Lower leg skin (tissue), 4 donors: ENCODE measurements at regions not wholly inside any gene's neighbourhood (a gene's known extent, or its start where the extent isn't known, plus 50 kb on each side); places are given as distances from the start of the nearest gene placed in this dataset.

Experiments used
- DNase-seq, 2 donors: peaks; one replicate each; pipeline ENCODE4 v3.0.0-alpha.2; 2019; ENCODE audit warnings: low spot score in 2 of 2
- H3K4me3 ChIP-seq: fragments of 200-600 bp; sonication (generic); 2 replicates; pipeline ENCODE4 v1.5.1; 2017; ENCODE audit warnings: mild to moderate bottlenecking, low read depth; ENCODE audit not compliant: poor library complexity, severe bottlenecking
- POLR2A ChIP-seq, 2 donors: fragments of 450-650 bp; IDR thresholded peaks; one replicate each; pipeline ENCODE4 v1.6.1; 2016 to 2017; ENCODE audit warnings: antibody characterized with exemption in 2 of 2, mild to moderate bottlenecking in 1 of 2, moderate library complexity in 1 of 2
- WGBS, 2 donors: methylation state at CpG; one replicate each; pipeline ENCODE4 v1.1.5; 2018; 5-methylcytosine and 5-hydroxymethylcytosine counted together
- intact Hi-C: fragments of 100-400 bp; cut with DNase I; formaldehyde crosslinking; loops from one replicate; pipeline ENCODE4 v1.15.0; 2023; ENCODE audit warnings: low total_unique reads
- TF ChIP-seq, protein P1 (sequence below), 3 donors: fragments of 450-650 bp; IDR thresholded peaks; one replicate each; pipeline ENCODE4 v1.5.1; 2016; ENCODE audit warnings: antibody characterized with exemption in 3 of 3, mild to moderate bottlenecking in 3 of 3, moderate library complexity in 2 of 3

DNA sequence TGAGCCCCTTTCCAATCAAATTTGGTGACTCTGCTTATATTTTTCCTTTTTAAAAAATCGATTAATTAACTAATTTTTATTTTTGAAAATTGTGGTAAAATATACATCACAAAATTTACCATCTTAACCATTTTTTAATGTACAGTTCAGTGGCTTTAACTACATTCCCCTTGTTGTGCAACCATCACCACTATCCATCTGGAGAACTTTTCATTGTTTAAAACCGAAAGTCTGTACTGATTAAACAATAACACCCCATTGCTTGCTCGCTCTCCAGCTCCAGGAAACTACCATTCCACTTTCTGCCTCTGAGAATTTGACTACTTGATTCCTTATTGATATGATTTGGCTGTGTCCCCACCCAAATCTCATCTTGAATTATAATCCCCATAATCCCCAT is 283.4 kb downstream of the C12orf75 start:
- intact Hi-C loops, result no loop called here
- no peak for DNase-seq
- no peak overlapping the region for H3K4me3 ChIP-seq
- TF ChIP-seq, protein P1, sequence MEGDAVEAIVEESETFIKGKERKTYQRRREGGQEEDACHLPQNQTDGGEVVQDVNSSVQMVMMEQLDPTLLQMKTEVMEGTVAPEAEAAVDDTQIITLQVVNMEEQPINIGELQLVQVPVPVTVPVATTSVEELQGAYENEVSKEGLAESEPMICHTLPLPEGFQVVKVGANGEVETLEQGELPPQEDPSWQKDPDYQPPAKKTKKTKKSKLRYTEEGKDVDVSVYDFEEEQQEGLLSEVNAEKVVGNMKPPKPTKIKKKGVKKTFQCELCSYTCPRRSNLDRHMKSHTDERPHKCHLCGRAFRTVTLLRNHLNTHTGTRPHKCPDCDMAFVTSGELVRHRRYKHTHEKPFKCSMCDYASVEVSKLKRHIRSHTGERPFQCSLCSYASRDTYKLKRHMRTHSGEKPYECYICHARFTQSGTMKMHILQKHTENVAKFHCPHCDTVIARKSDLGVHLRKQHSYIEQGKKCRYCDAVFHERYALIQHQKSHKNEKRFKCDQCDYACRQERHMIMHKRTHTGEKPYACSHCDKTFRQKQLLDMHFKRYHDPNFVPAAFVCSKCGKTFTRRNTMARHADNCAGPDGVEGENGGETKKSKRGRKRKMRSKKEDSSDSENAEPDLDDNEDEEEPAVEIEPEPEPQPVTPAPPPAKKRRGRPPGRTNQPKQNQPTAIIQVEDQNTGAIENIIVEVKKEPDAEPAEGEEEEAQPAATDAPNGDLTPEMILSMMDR (IDR thresholded peaks at IDR 0.05), result no peak
- no peak for TF ChIP-seq POLR2A (IDR thresholded peaks at IDR 0.05)
- 78 to 89% methylated on average over 3 of the region's 3 CpGs for WGBS, 2 donors

- no peak for DNase-seq
- WGBS, 2 donors, result 60 to 66% methylated on average over 7 of the region's 7 CpGs
- no peak overlapping the region for H3K4me3 ChIP-seq
- intact Hi-C loops, result no loop called here
- TF ChIP-seq, protein P1 (IDR thresholded peaks at IDR 0.05), result no peak
- TF ChIP-seq POLR2A (IDR thresholded peaks at IDR 0.05), result no peak
These were observed 286.6 kb downstream of the C12orf75 start for GRCh38 chr12:105616971-105617540.

- no peak for TF ChIP-seq POLR2A (IDR thresholded peaks at IDR 0.05)
- TF ChIP-seq, protein P1 (IDR thresholded peaks at IDR 0.05), result no peak
- H3K4me3 ChIP-seq, result no peak overlapping the region
- intact Hi-C loops, result no loop called here
- DNase-seq, result no peak
- WGBS, 2 donors, result 68 to 87% methylated on average over 2 of the region's 2 CpGs
These were observed 291.7 kb downstream of the C12orf75 start for GRCh38 chr12:105622220-105622619.

DNA sequence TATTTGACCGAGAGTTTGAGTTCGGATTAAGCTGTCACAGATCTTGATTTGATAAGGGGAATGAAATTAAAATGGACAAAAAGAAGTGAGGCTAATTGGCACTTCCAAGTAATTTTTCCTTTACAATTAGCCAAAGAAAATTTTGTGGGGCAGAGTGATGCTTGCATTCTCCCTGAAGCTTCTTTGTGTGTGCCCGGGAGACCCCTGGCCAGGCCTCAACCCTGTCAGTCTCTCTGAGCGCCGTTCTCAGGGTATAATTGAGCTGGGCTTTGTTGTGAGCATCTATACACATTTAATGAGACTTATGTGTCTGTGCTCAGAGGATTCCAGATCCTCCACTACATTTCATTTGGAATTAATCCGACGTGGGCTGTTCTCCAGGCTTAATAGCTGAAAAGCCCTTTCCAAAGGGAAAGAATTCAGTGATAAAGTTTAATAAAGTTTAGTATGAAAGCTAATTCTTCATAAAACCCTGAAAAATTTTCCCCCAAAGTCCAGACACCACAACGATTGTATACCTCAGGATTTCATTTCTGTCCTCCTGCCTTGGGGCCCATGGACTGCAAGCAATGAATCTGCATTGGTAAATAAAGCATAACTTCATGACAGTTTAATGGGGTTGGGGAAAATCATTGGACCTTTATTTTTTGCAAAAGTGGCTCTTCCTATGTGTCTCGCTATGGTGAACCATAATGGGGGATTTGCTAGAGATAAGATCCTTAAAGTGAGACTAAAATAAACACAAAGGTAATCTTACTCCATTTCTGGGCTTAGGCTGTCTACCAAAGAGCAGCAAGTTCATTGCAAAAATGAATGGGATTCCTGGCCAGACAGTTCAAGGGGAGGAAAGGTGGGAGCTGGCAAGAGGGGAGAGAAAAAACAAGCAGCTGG is 292.6 kb downstream of the C12orf75 start:
- 84 to 86% methylated on average over 9 of the region's 9 CpGs for WGBS, 2 donors
- intact Hi-C loops, result no loop called here
- no peak for DNase-seq
- no peak for TF ChIP-seq POLR2A (IDR thresholded peaks at IDR 0.05)
- TF ChIP-seq, protein P1 (IDR thresholded peaks at IDR 0.05), result no peak
- no peak overlapping the region for H3K4me3 ChIP-seq

GRCh38 chr12:105626653-105627052 is 296.2 kb downstream of the C12orf75 start:
- 94 to 97% methylated on average over 3 of the region's 3 CpGs for WGBS, 2 donors
- intact Hi-C loops, result no loop called here
- no peak for DNase-seq
- no peak overlapping the region for H3K4me3 ChIP-seq
- TF ChIP-seq, protein P1 (IDR thresholded peaks at IDR 0.05), result no peak
- TF ChIP-seq POLR2A (IDR thresholded peaks at IDR 0.05), result no peak
